NCI-H1417 (cell line): ENCODE measurements at regions not wholly inside any gene's neighbourhood (a gene's known extent, or its start where the extent isn't known, plus 50 kb on each side); places are given as distances from the start of the nearest gene placed in this dataset.

Experiments
- DNase-seq, 3 experiments: peaks; one replicate each; lab custom pipeline; 2025; lab: John Stamatoyannopoulos, UW

DNA sequence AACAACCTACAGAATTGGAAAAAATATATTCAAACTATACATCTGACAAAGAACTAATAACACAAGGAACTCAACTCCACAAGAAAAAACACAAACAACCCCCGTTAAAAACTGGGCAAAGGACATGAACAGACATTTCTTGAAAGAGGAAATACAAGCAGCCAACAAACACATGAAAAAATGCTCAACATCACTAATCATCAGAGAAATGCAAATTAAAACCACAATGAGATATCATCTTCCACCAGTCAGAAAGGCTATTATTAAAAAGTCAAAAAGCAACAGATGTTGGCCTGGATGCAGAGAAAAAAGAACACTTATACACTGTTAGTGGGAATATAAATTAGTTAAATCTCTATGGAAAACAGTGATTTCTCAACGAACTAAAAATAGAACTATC is 82.6 kb upstream of the CCDC91 start:
- DNase-seq, result no peak

DNA sequence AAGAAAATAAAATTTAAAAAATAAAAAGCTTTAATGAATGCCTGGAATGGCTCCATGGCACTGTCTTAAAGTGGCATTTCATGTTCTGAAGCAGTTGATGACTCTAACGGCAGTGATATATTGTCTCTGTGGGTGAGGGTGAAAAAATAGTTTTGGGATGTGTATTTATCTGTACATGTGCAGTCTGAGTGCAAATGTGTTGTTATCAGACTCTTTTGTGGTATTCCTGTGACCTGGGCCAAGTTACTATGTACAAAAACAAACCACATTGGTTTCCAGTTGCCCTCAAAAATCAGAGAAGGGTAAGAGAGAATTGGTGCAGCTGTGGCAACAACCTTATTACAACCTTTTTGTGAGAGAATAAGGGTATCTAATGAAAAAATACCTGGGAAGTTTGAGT is 81.7 kb upstream of the CCDC91 start:
- DNase-seq, result no peak

DNA sequence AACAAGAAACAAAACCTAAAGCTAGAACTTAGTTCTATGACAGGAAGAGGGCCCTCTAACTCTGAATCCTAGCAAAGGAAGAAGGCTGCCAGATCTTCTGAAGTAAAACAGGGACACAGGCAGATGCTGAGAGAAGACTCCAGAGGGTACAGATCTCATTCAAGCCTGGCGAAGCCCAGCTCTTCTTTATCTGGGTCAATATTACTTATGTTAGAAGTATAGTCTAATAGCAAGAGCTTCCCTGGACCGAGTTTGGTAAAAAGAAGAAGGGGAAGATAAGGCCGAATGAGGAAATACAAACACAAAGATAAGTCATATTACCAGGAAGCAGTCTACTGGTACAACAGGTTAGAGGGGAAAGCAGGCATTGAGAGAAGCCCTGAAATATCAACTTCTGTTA is 79.9 kb upstream of the CCDC91 start:
- DNase-seq, result no peak

DNA sequence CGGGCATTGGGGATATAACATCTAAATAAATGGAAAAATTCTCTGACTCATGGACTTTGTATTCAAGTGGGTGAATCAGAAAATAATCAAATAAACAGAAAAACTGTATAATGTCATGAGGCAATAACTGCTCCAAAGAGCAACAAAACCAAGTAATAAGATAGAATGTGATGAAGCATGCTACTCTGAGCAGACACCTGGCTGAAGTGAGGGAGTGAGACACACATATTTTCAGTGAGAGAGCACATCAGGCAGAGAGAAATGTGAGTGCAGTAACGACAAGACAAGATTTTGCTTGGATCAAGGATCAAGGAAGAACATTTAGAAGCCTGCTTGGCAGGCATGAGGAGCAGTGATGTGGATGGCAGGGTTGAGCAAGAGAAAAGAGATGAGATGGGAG is 75.8 kb upstream of the CCDC91 start:
- DNase-seq, result no peak

DNA sequence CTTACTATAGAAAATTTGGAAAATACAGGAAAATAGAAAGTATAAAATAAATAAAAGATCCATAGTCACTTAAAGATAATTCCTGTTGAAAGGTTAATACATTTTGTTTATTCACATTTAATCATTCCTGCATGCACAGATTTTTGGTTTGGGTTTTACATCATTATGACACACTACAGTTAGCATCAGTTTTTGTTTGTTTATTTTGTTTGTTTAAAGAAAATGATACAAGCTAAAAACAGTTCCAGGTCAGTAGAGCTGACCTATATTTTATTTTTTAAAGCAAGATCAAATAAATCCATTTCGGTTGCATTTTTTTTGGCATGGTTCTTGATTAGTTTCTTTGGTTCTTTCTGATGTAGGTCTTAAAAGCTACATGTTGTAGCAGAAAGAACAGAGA is 68.8 kb upstream of the CCDC91 start:
- no peak for DNase-seq

DNA sequence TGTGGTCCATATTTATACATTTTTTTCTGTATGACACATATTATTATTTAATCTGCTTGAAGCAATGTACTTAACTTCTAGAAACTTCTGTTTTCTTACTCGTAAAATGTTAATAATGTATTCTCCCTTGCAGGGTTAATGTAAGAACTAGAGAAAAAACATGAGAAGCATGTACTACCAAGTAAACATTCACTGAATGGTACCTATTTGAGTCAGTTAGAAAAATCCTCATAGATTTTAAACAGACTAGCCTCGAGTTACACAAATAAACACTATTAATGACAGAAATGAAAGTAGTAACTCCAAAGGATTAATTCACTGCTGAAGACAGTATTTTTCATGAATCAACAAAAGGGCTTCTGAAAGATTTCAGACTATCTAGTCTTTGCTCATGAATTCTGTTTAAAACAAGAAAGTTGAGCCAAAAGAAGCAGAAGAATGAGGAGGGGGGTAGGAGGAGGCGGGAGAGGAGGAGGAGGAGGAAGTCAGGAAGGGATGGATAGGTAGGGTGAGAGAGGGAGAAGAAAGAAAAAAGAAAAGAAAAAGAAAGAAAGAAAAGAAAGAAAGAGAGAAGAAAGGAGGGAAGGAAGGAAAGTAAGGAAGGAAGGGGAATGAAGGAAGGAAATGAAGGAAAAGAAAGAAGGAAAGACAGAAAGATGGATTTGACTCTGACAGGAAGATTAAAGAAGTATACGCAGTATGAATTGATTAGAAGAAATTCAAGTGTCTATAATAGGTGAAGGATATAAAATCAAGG is 68.2 kb upstream of the CCDC91 start:
- DNase-seq, result no peak

DNA sequence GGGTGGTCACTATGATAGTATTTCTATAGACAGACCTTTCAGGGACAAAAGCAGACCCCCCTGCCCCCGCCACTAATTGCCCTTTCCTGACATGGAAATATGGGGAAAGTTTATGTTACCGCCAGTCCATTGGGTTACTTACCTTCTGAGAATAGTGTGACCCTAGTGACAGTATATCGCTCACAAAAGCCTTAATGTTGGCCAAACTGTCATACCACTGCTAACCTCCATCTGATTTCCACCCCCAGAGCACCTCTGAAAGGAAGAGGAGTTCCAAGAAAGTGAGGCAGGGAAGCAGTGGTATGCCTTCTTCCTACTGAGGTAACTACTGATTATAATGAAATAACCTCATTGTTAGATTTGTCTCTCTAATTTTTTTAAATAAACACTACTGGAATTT is 67.5 kb upstream of the CCDC91 start:
- DNase-seq, result no peak

DNA sequence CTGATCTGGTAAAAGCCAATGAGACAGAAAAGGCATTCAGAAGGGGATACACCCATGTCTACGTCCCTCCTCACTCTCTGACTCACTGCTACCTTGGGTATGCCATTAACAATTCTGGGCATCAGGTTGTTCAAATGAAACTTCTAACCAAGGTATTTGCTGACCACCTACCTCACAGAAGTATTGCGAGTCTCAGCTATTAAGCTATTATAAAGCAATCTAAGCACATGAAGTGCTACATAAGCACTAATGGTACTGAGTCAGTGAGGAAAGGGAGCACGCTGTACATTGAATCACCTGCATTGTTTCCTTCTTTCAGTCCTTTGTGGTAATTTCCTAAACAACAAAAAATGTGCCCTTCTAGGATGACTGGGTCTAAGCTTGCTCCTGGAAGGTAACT is 62.8 kb upstream of the CCDC91 start:
- DNase-seq, result no peak

DNA sequence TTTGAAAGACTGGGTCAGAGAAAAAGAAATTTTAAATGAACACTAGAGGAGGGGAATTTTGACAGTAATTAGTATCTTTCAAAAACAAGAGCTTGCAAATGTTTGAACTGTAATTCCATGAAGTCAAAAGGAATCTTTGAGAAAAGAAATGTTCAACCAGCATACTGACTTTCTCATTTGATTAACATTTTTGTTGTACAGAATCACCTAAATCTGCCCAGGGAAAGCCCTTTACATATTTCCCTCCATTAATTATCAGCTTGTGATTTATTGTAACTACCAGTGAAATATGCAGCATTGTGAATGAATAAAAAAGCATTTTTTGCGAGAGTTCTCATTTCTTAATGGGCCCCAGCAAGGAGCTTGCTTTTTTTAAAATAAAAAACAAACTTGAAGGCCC is 61.2 kb upstream of the CCDC91 start:
- DNase-seq, result no peak

DNA sequence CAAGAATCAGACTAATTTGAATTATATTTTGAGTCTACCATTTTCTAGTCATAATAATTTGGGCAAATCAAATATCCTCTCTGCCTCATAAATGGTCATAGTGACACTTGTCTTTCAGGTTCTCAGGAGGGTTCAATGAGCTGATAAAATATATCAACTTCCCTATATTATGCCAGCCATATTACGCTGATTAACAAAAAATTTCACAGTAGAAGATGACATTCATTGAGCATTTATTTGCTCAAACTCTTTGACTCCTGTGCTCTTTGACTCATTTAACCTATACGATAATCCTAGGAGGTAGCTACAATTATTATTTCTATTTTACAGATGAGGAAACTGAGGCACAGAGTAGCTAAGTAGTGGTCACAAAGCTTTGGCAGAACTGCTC is 60.0 kb upstream of the CCDC91 start:
- no peak for DNase-seq

DNA sequence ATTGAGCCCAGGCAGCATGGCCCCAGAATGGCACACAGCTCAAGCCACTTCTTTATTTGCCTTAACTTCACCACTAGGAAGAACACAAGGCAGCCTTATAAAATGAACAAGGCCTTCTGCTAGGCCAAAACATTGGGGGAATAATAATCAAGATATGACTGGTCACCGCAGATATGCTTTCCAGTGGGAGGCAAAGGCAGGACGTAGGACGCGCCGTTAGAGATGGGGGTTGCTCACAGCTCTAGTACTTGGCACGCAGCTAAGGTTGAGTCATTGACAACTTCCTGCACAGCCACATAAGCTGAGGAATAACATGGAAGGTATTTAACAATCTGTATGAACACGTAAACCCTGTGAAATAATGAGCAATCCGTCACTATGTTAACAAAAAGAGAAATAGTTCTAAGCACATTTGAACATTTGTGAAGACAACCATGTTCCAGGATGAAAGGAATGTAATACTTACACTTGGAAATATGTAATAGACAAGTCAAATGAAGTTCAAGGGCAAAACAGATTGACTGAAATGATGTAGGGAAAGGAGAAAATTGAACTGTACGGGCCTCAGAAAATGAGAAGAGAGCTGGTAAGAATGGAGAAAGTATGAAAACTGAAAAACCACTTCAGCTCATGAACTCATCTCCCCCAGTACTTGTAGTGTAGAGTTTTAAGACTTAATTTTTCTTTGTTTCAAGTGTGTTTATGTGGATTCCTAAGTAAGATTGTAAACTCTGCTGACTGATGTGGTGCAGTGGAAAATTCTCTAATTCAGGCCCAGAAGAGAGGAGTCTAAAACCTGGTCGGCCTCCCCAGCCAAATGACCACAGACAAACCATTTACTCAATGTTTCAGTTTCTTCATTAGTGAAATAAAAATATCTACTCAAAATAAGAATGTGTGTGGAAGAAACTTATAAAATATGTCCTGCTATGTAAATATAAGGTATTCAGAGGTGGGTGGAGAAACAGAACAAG is 59.3 kb upstream of the CCDC91 start:
- DNase-seq, result no peak

DNA sequence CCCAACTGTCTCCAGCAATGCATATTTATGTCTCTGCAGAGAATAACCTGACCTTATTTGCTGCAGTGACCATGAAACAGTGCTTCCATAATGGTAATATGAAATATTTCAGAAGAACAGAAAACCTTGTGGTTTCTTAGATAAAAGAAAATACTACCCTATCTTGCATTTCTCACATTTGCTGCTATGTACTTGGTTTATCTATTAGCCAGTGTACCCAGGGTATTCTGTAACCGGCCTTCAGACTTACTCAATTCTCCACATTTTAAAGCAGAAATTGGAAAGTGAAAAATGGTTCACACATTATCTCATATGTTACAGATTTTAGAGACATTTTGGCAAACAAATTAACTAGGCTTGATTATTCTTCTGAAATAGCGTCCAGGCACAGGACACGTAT is 57.9 kb upstream of the CCDC91 start:
- DNase-seq, result no peak

DNA sequence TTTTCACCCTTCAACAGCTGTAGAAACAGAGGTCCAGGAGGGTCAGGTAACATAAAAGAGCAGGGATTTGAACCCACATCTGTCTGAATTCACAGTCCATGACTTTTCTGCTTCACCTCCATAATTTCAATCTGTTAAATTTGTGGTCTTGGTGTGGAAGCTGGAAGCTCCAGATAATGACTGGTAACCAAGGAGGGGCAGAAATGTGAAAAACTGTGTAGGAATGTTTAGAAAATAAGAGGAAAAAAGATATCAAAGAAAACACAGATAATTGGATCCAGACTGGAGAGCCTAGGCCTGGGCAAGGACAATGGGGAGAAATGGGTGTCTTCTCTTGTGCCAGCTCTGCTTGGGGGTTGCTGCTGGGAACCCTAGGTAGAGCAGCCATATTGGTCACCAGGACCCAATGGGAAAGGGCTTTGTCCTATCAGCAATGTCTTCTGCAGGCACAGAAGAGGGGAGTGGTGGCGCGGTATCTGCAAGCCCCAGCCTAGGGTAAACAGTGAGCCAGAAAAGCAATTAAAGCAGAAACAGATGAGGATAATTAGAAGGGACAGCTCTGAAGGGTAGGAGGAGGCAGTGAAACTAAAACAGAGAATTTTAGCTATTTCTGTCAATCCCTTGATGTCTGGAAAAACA is 54.3 kb upstream of the CCDC91 start:
- DNase-seq, result no peak

DNA sequence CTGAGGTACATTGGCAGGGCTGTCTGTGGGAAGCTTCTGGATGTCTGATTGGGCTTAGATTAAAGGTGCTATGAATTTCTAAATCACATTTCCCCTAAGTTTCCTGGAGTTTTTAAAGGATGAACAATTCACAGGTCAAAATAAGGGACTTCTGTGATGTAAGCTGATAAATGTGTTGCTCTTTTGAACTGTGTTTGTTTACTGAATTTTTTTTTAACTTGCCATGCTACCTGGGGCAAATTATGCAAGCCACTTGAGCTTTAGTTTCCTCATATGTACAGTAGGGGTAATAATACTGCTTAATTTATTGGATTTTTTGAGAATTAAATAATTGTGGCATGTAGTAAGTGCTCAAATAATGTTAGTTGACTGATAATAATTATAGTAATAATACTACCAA is 52.8 kb upstream of the CCDC91 start:
- no peak for DNase-seq

DNA sequence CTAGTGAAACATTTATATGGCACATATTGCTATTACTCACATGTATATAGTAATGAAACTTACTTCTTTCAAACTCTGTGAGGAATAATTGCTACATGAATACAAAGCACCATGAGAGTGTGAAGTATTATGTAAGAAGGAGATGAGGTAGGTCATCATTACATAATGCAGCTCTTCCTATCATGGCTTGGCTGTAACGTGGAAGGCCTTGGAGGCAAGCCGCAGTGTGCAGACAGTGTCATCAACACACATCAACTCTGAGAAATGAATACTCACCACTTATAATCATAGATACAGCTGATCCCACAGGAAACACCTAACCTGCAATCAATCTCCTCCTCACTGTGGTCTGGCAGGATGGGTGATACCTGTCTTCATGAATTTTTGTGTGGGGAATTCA is 49.9 kb upstream of the CCDC91 start:
- DNase-seq, result no peak
